HL-60 (cell line): ENCODE measurements at regions not wholly inside any gene's neighbourhood (a gene's known extent, or its start where the extent isn't known, plus 50 kb on each side); places are given as distances from the start of the nearest gene placed in this dataset.

Experiments
- GABPA ChIP-seq: IDR thresholded peaks from 2 replicates; pipeline ENCODE4 v1.6.1; 2012; ENCODE audit warnings: low read depth
- TF ChIP-seq, protein P1 (sequence below): IDR thresholded peaks from one replicate; pipeline ENCODE4 v1.5.1; 2011; ENCODE audit warnings: low read length, control low read depth, inconsistent platforms; ENCODE audit not compliant: insufficient read depth

- TF ChIP-seq, protein P1, sequence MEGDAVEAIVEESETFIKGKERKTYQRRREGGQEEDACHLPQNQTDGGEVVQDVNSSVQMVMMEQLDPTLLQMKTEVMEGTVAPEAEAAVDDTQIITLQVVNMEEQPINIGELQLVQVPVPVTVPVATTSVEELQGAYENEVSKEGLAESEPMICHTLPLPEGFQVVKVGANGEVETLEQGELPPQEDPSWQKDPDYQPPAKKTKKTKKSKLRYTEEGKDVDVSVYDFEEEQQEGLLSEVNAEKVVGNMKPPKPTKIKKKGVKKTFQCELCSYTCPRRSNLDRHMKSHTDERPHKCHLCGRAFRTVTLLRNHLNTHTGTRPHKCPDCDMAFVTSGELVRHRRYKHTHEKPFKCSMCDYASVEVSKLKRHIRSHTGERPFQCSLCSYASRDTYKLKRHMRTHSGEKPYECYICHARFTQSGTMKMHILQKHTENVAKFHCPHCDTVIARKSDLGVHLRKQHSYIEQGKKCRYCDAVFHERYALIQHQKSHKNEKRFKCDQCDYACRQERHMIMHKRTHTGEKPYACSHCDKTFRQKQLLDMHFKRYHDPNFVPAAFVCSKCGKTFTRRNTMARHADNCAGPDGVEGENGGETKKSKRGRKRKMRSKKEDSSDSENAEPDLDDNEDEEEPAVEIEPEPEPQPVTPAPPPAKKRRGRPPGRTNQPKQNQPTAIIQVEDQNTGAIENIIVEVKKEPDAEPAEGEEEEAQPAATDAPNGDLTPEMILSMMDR: no peak
- TF ChIP-seq GABPA: no peak
Observed at GRCh38 chr7:40978047-40978446, 724.8 kb downstream of the INHBA start.
